Mesendoderm (in vitro differentiated cells): ENCODE measurements at regions not wholly inside any gene's neighbourhood (a gene's known extent, or its start where the extent isn't known, plus 50 kb on each side); places are given as distances from the start of the nearest gene placed in this dataset.

Source experiments
- DNase-seq: peaks from one replicate; pipeline ENCODE4 v3.0.0; 2013
- H2AK5ac ChIP-seq: 2 replicates; pipeline ENCODE4 v1.6.1; 2013; ENCODE audit warnings: low read length, inconsistent platforms
- H2BK120ac ChIP-seq: 2 replicates; pipeline ENCODE4 v1.6.1; 2013; ENCODE audit warnings: low read depth, mild to moderate bottlenecking, low read length, moderate library complexity, mixed read lengths
- H2BK15ac ChIP-seq: replicated peaks from 2 replicates; pipeline ENCODE4 v1.6.1; 2013; ENCODE audit warnings: low read depth, mild to moderate bottlenecking, moderate library complexity
- H2BK5ac ChIP-seq: 2 replicates; pipeline ENCODE4 v1.6.1; 2013; ENCODE audit warnings: low read length, inconsistent platforms
- H3K18ac ChIP-seq: 2 replicates; pipeline ENCODE4 v1.6.1; 2013; ENCODE audit warnings: mild to moderate bottlenecking, low read length, mixed read lengths
- H3K23ac ChIP-seq: one replicate; pipeline ENCODE4 v1.6.1; 2013; ENCODE audit warnings: low read length
- H3K27ac ChIP-seq: 2 replicates; pipeline ENCODE4 v1.5.1; 2013; ENCODE audit warnings: low read depth, mild to moderate bottlenecking, inconsistent platforms, low read length, moderate library complexity
- H3K27me3 ChIP-seq: 2 replicates; pipeline ENCODE4 v1.6.1; 2013; ENCODE audit warnings: low read length, control low read depth, mild to moderate bottlenecking, inconsistent platforms; ENCODE audit not compliant: insufficient read depth, poor library complexity
- H3K36me3 ChIP-seq: 2 replicates; pipeline ENCODE4 v1.6.1; 2013; ENCODE audit warnings: low read length, inconsistent platforms; ENCODE audit not compliant: control insufficient read depth, insufficient read depth
- H3K4ac ChIP-seq: one replicate; pipeline ENCODE4 v1.6.1; 2013; ENCODE audit warnings: low read depth, mild to moderate bottlenecking, low read length, moderate library complexity
- H3K4me1 ChIP-seq: 2 replicates; pipeline ENCODE4 v1.6.1; 2013; ENCODE audit warnings: low read depth, low read length, inconsistent platforms; ENCODE audit not compliant: control insufficient read depth
- H3K4me2 ChIP-seq: 2 replicates; pipeline ENCODE4 v1.6.1; 2013; ENCODE audit warnings: low read length
- H3K4me3 ChIP-seq: 2 replicates; pipeline ENCODE4 v1.5.1; 2013; ENCODE audit warnings: mild to moderate bottlenecking, low read length
- H3K56ac ChIP-seq: one replicate; pipeline ENCODE4 v1.6.1; 2013; ENCODE audit warnings: low read length
- H3K79me1 ChIP-seq: 2 replicates; pipeline ENCODE4 v1.6.1; 2013; ENCODE audit warnings: low read length, inconsistent platforms
- H3K79me2 ChIP-seq: 2 replicates; pipeline ENCODE4 v1.6.1; 2013; ENCODE audit warnings: mild to moderate bottlenecking, low read length; ENCODE audit not compliant: control insufficient read depth, insufficient read depth
- H3K9ac ChIP-seq: 2 replicates; pipeline ENCODE4 v1.6.1; 2013; ENCODE audit warnings: low read length, inconsistent platforms
- H4K5ac ChIP-seq: one replicate; pipeline ENCODE4 v1.6.1; 2013; ENCODE audit warnings: low read length
- H4K8ac ChIP-seq: one replicate; pipeline ENCODE4 v1.6.1; 2013; ENCODE audit warnings: low read depth, mild to moderate bottlenecking, control low read depth, low read length, moderate library complexity
- WGBS: extraction: QIAGEN DNeasy Blood & Tissue Kit; methylation state at CpG from one replicate; pipeline ENCODE4 v1.1.7; 2013; ENCODE audit warnings: low lambda C conversion rate, missing lambda C conversion rate; ENCODE audit not compliant: insufficient coverage; ENCODE audit errors: extremely low coverage; 5-methylcytosine and 5-hydroxymethylcytosine counted together

- Histone ChIP-seq H3K27me3 (no peaks in the 10 kb centered on the region), H3K4me2 (no peak overlapping the region)
Observed at GRCh38 chr4:122542411-122543236, 78.2 kb downstream of the IL21 start.

GRCh38 chr4:122541996-122542395 is 78.9 kb downstream of the IL21 start:
- H3K9ac ChIP-seq: no peak overlapping the region
- no peaks in the 10 kb centered on the region for H3K36me3 ChIP-seq
- no peak overlapping the region for H3K4me2 ChIP-seq
- no CpG with 5 or more reads among the region's 3 CpGs for WGBS
- no peaks in the 10 kb centered on the region for H3K79me2 ChIP-seq
- H3K4ac ChIP-seq: no peak overlapping the region
- H3K27me3 ChIP-seq: no peaks in the 10 kb centered on the region
- no peaks in the 10 kb centered on the region for H3K79me1 ChIP-seq
- no peak overlapping the region for H2BK15ac ChIP-seq
- DNase-seq: no peak
- H2BK5ac ChIP-seq: no peak overlapping the region
- no peak overlapping the region for H3K23ac ChIP-seq
- no peak overlapping the region for H3K27ac ChIP-seq
- H2AK5ac ChIP-seq: no peak overlapping the region
- no peak overlapping the region for H3K4me3 ChIP-seq
- H4K5ac ChIP-seq: no peak overlapping the region
- H3K18ac ChIP-seq: no peak overlapping the region
- H2BK120ac ChIP-seq: no peak overlapping the region
- H3K4me1 ChIP-seq: no peaks in the 10 kb centered on the region
- no peak overlapping the region for H3K56ac ChIP-seq
- H4K8ac ChIP-seq: no peak overlapping the region

More at GRCh38 chr4:122542411-122543236, 78.2 kb downstream of the IL21 start:
- no peak overlapping the region for H4K5ac ChIP-seq
- no peak overlapping the region for H2BK120ac ChIP-seq
- no peak overlapping the region for H3K4me3 ChIP-seq
- no peak overlapping the region for H3K9ac ChIP-seq
- no peaks in the 10 kb centered on the region for H3K79me1 ChIP-seq
- no peak overlapping the region for H2AK5ac ChIP-seq
- no peaks in the 10 kb centered on the region for H3K4me1 ChIP-seq
- no peak overlapping the region for H3K27ac ChIP-seq
- no peak overlapping the region for H3K18ac ChIP-seq
- H3K23ac ChIP-seq: no peak overlapping the region
- no peak overlapping the region for H3K4ac ChIP-seq
- H4K8ac ChIP-seq: no peak overlapping the region
- no peaks in the 10 kb centered on the region for H3K36me3 ChIP-seq
- no peak for DNase-seq
- H3K79me2 ChIP-seq: no peaks in the 10 kb centered on the region
- H3K56ac ChIP-seq: no peak overlapping the region
- no CpG with 5 or more reads among the region's 3 CpGs for WGBS
- no peak overlapping the region for H2BK15ac ChIP-seq
- no peak overlapping the region for H2BK5ac ChIP-seq

DNA sequence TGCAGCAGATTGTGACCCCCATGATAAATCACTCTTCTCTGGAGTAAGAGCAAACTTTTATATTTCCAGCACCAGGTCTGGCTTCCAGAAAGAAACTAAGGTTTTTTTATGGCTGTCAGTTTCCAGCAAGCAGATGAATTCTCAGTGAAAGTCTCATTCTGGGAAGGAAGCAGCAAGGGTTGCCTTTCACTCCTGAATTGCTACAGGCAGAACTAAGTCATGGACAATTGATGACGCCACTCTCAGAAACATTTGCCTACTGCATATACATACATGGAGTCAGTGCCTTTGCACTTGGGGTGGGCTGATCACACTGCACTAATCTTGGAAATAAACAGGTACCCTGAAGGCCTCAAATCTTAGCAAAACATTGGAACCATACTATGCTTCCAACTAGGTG is 80.0 kb downstream of the IL21 start:
- Histone ChIP-seq H3K23ac (no peak overlapping the region), H3K4ac (no peak overlapping the region), H3K27me3 (no peaks in the 10 kb centered on the region), H3K4me3 (no peak overlapping the region), H3K4me1 (no peaks in the 10 kb centered on the region), H3K36me3 (no peaks in the 10 kb centered on the region), H3K18ac (no peak overlapping the region), H3K4me2 (no peak overlapping the region), H3K56ac (no peak overlapping the region), H3K9ac (no peak overlapping the region), H3K27ac (no peak overlapping the region), H2AK5ac (no peak overlapping the region), H4K8ac (no peak overlapping the region), H3K79me2 (no peaks in the 10 kb centered on the region), H3K79me1 (no peaks in the 10 kb centered on the region), H2BK15ac (no peak overlapping the region), H2BK120ac (no peak overlapping the region), H4K5ac (no peak overlapping the region), H2BK5ac (no peak overlapping the region)
- no CpG with 5 or more reads among the region's 1 CpG for WGBS
- DNase-seq: no peak

GRCh38 chr4:122539861-122540465 is 80.9 kb downstream of the IL21 start:
- H3K27ac ChIP-seq: no peak overlapping the region
- H2BK15ac ChIP-seq: no peak overlapping the region
- H3K36me3 ChIP-seq: no peaks in the 10 kb centered on the region
- H3K4me3 ChIP-seq: no peak overlapping the region
- no peak overlapping the region for H2AK5ac ChIP-seq
- H2BK5ac ChIP-seq: no peak overlapping the region
- H3K4me1 ChIP-seq: no peaks in the 10 kb centered on the region
- no peak overlapping the region for H3K56ac ChIP-seq
- no peaks in the 10 kb centered on the region for H3K27me3 ChIP-seq
- no peaks in the 10 kb centered on the region for H3K79me2 ChIP-seq
- H3K18ac ChIP-seq: no peak overlapping the region
- no peak overlapping the region for H4K8ac ChIP-seq
- H3K4me2 ChIP-seq: no peak overlapping the region
- no peak overlapping the region for H2BK120ac ChIP-seq
- no peak overlapping the region for H3K23ac ChIP-seq
- WGBS: no CpG with 5 or more reads among the region's 2 CpGs
- H3K79me1 ChIP-seq: no peaks in the 10 kb centered on the region
- no peak overlapping the region for H3K9ac ChIP-seq
- H4K5ac ChIP-seq: no peak overlapping the region
- no peak for DNase-seq
- H3K4ac ChIP-seq: no peak overlapping the region

DNA sequence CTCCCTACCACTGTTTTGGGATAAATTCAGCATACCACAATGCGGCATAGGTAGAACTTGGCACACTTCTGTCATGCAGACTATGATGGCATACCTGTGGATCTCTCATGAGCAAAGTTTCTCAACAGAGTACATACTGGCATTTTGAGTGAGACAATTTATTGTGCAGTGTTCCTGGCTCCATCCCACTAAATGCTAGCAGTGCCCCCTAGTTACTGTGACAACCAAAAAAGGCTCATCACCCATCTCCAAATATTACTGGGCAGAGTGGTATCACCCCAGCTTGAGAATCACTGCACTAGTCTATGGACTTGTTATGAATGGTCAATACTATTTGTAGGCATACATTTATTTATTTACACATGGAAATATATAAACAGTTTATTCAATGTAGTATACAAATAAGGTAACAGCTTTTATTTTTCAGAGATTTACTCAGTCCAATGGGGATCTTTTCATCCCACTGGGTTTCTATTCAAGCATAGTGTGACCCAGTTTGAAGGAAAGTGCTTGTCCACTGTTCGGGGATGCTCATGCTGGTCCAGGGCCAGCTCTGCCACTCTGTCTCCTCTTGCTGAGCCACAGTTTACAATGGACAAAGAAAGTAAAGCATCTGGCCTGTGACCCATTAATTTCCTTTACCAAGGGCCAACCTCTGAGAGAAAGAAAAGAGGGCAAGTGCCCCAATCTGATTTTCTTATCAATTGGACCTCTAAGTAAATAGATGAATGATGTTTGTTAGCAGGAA is 81.0 kb upstream of the IL2 start:
- Histone ChIP-seq H3K27ac (no peak overlapping the region), H3K4me1 (no peaks in the 10 kb centered on the region), H3K79me2 (no peaks in the 10 kb centered on the region), H3K4me3 (no peak overlapping the region), H3K18ac (no peak overlapping the region), H3K9ac (no peak overlapping the region), H4K5ac (no peak overlapping the region), H2BK5ac (no peak overlapping the region), H3K23ac (no peak overlapping the region), H3K4me2 (no peak overlapping the region), H4K8ac (no peak overlapping the region), H3K56ac (no peak overlapping the region), H3K27me3 (no peaks in the 10 kb centered on the region), H2BK15ac (no peak overlapping the region), H2AK5ac (no peak overlapping the region), H3K79me1 (no peaks in the 10 kb centered on the region), H3K36me3 (no peaks in the 10 kb centered on the region), H2BK120ac (no peak overlapping the region), H3K4ac (no peak overlapping the region)
- no peak for DNase-seq
- WGBS: no CpG with 5 or more reads among the region's 2 CpGs
